ENCODE measurements at regions not wholly inside any gene's neighbourhood (a gene's known extent, or its start where the extent isn't known, plus 50 kb on each side); places are given as distances from the start of the nearest gene placed in this dataset.

DNA sequence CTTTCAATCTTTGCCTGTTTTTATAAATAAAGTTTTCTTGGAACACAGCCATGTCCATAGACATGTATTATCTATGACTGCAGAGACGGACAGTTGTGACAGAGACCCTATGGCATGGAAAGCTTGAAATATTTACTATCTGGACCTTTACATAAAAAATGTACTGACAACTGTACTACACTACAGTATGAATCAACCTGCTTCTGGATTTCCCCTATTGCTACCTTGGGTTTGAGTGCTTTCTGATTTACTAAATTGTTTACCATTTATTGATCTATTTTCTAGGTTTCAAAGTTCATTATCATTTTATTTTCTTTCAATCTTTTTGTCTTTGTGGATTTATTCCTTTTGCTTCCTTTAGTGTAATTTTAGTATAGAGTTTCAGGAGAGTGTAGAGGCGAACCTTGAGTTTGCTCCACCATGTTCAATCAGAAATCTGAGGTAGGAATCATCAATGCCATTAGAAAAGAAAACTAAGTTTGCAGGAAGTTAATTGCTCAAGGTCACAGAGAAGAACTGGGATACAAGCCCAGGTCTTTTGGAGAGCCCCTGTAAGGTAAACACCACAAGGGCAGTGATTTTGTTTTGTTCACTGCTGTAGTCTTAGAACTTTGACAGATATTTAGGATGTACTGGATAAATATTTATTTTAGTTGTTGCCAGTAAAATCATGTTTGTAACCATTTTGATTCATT, 352.8 kb upstream of the SYNCRIP start:
- TF ChIP-seq ZFP30 (CRISPR knock-in tag; IDR thresholded peaks at IDR 0.05) (no peak), GLIS3 (CRISPR knock-in tag; IDR thresholded peaks at IDR 0.05) (no peak), ZFP3 (CRISPR knock-in tag; IDR thresholded peaks at IDR 0.05) (no peak), TSHZ2 (CRISPR knock-in tag; IDR thresholded peaks at IDR 0.05) (no peak), CREB5 (CRISPR knock-in tag; IDR thresholded peaks at IDR 0.05; ENCODE audit: low read depth) (no peak), ZNF565 (CRISPR knock-in tag; conservative IDR thresholded peaks at IDR 0.05; ENCODE audit: low read depth) (no peak), CSDC2 (CRISPR knock-in tag; IDR thresholded peaks at IDR 0.05) (no peak), ESRRG (CRISPR knock-in tag; IDR thresholded peaks at IDR 0.05) (no peak), ZNF8 (CRISPR knock-in tag; IDR thresholded peaks at IDR 0.05) (no peak), ZC3H10 (CRISPR knock-in tag; IDR thresholded peaks at IDR 0.05) (no peak), OSR1 (CRISPR knock-in tag; IDR thresholded peaks at IDR 0.05) (no peak), ZNF70 (CRISPR knock-in tag; IDR thresholded peaks at IDR 0.05) (no peak), BACH2 (CRISPR knock-in tag; IDR thresholded peaks at IDR 0.05; ENCODE audit: borderline replicate concordance) (no peak), PPARA (CRISPR knock-in tag; IDR thresholded peaks at IDR 0.05; ENCODE audit: borderline replicate concordance) (no peak), ISL1 (CRISPR knock-in tag; IDR thresholded peaks at IDR 0.05) (no peak), TOX (CRISPR knock-in tag; IDR thresholded peaks at IDR 0.05; ENCODE audit: borderline replicate concordance) (no peak)
- TF ChIP-seq, protein P1, sequence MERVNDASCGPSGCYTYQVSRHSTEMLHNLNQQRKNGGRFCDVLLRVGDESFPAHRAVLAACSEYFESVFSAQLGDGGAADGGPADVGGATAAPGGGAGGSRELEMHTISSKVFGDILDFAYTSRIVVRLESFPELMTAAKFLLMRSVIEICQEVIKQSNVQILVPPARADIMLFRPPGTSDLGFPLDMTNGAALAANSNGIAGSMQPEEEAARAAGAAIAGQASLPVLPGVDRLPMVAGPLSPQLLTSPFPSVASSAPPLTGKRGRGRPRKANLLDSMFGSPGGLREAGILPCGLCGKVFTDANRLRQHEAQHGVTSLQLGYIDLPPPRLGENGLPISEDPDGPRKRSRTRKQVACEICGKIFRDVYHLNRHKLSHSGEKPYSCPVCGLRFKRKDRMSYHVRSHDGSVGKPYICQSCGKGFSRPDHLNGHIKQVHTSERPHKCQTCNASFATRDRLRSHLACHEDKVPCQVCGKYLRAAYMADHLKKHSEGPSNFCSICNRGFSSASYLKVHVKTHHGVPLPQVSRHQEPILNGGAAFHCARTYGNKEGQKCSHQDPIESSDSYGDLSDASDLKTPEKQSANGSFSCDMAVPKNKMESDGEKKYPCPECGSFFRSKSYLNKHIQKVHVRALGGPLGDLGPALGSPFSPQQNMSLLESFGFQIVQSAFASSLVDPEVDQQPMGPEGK (CRISPR knock-in tag; IDR thresholded peaks at IDR 0.05; ENCODE audit: borderline replicate concordance), result no peak
- TF ChIP-seq, protein P2, sequence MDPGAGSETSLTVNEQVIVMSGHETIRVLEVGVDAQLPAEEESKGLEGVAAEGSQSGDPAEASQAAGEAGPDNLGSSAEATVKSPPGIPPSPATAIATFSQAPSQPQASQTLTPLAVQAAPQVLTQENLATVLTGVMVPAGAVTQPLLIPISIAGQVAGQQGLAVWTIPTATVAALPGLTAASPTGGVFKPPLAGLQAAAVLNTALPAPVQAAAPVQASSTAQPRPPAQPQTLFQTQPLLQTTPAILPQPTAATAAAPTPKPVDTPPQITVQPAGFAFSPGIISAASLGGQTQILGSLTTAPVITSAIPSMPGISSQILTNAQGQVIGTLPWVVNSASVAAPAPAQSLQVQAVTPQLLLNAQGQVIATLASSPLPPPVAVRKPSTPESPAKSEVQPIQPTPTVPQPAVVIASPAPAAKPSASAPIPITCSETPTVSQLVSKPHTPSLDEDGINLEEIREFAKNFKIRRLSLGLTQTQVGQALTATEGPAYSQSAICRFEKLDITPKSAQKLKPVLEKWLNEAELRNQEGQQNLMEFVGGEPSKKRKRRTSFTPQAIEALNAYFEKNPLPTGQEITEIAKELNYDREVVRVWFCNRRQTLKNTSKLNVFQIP (CRISPR knock-in tag; IDR thresholded peaks at IDR 0.05; ENCODE audit: borderline replicate concordance, low read depth), result no peak
- TF ChIP-seq, protein P3, sequence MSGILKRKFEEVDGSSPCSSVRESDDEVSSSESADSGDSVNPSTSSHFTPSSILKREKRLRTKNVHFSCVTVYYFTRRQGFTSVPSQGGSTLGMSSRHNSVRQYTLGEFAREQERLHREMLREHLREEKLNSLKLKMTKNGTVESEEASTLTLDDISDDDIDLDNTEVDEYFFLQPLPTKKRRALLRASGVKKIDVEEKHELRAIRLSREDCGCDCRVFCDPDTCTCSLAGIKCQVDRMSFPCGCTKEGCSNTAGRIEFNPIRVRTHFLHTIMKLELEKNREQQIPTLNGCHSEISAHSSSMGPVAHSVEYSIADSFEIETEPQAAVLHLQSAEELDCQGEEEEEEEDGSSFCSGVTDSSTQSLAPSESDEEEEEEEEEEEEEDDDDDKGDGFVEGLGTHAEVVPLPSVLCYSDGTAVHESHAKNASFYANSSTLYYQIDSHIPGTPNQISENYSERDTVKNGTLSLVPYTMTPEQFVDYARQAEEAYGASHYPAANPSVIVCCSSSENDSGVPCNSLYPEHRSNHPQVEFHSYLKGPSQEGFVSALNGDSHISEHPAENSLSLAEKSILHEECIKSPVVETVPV (CRISPR knock-in tag; IDR thresholded peaks at IDR 0.05), result no peak
- no peak for ATAC-seq

GRCh38 chr6:85986681-85987080, 344.0 kb upstream of the SYNCRIP start:
- ATAC-seq, result no peak
- TF ChIP-seq ZNF565 (CRISPR knock-in tag; conservative IDR thresholded peaks at IDR 0.05; ENCODE audit: low read depth) (no peak), ZFP3 (CRISPR knock-in tag; IDR thresholded peaks at IDR 0.05) (no peak), ZC3H10 (CRISPR knock-in tag; IDR thresholded peaks at IDR 0.05) (no peak), BACH2 (CRISPR knock-in tag; IDR thresholded peaks at IDR 0.05; ENCODE audit: borderline replicate concordance) (no peak), SNAI2 (CRISPR knock-in tag; IDR thresholded peaks at IDR 0.05) (no peak), TOX (CRISPR knock-in tag; IDR thresholded peaks at IDR 0.05; ENCODE audit: borderline replicate concordance) (no peak), TSHZ2 (CRISPR knock-in tag; IDR thresholded peaks at IDR 0.05) (no peak), ISL1 (CRISPR knock-in tag; IDR thresholded peaks at IDR 0.05) (no peak), ZNF8 (CRISPR knock-in tag; IDR thresholded peaks at IDR 0.05) (no peak)
- TF ChIP-seq, protein P2 (CRISPR knock-in tag; IDR thresholded peaks at IDR 0.05; ENCODE audit: borderline replicate concordance, low read depth), result no peak

Measured in SK-N-SH treated with all-trans-retinoic acid at 6 μM for 48 hours (cell line).